ENCODE measurements at regions not wholly inside any gene's neighbourhood (a gene's known extent, or its start where the extent isn't known, plus 50 kb on each side); places are given as distances from the start of the nearest gene placed in this dataset.

GRCh38 chr19:29325241-29325975 is 112.5 kb upstream of the UQCRFS1 start:
- TF ChIP-seq CTCF (IDR thresholded peaks at IDR 0.05), result no peak
- TF ChIP-seq POLR2AphosphoS5 (IDR thresholded peaks at IDR 0.05), result no peak
